SK-N-SH (cell line): ENCODE measurements at regions not wholly inside any gene's neighbourhood (a gene's known extent, or its start where the extent isn't known, plus 50 kb on each side); places are given as distances from the start of the nearest gene placed in this dataset.

ENCODE experiments used
- CTCF ChIP-seq: fragments of 200-600 bp; sonication (generic); IDR thresholded peaks from 2 replicates; pipeline ENCODE4 v1.6.1; 2017; ENCODE audit warnings: antibody characterized with exemption, mild to moderate bottlenecking, moderate library complexity
- GABPA ChIP-seq: IDR thresholded peaks from 2 replicates; pipeline ENCODE4 v1.4.0; 2012; ENCODE audit warnings: low read depth, mild to moderate bottlenecking
- NRF1 ChIP-seq: IDR thresholded peaks from 2 replicates; pipeline ENCODE4 v1.6.1; 2012; ENCODE audit warnings: low read depth, mild to moderate bottlenecking, low read length
- POLR2AphosphoS5 ChIP-seq: IDR thresholded peaks from 2 replicates; pipeline ENCODE4 v1.6.1; 2012; ENCODE audit warnings: low read depth, low read length
- RCOR1 ChIP-seq: fragments of 150-350 bp; IDR thresholded peaks from 2 replicates; pipeline ENCODE4 v1.6.1; 2017; ENCODE audit warnings: antibody characterized with exemption, low read length
- YY1 ChIP-seq: IDR thresholded peaks from 2 replicates; pipeline ENCODE4 v1.4.0; 2012; ENCODE audit warnings: low read depth, mild to moderate bottlenecking

DNA sequence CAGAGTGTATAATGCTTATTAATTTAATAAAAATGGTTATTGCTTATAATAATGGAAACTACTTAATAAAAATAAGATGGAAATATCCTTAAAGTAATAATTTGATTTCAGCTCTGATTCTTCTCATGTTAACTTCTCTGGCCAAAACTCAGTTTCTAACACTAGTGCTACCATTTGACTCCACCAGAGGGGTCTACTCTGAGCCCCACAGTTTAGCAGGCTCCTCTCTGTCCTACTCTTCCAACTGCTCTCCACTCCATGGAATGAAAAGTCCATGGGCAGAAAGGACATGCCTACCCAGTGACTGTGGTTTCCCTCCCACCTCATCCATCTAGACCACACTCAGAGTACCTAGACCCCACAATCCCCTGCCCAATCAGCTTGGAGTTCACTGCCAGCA is 489.1 kb upstream of the CAMK1G start:
- TF ChIP-seq POLR2AphosphoS5: no peak
- peak; percentile 25; the same call in 1 of the 2 replicates for TF ChIP-seq CTCF
- TF ChIP-seq GABPA: no peak
- no peak for TF ChIP-seq NRF1
- no peak for TF ChIP-seq YY1
- TF ChIP-seq RCOR1: no peak
